GM12878 (cell line): ENCODE measurements at regions not wholly inside any gene's neighbourhood (a gene's known extent, or its start where the extent isn't known, plus 50 kb on each side); places are given as distances from the start of the nearest gene placed in this dataset.

Experiments used
- ATAC-seq: fragments of 200-7000 bp; cut with Tn5 transposase; 3 replicates; pipeline ENCODE4 v1.9.1; 2020; ENCODE audit warnings: mild to moderate bottlenecking, moderate library complexity
- BruUV-seq: library from RNA; stranded (reverse); fragments of 400-500 nt; replicated peaks from 2 replicates; lab custom pipeline; 2021; lab: Mats Ljungman, UMichigan
- CTCF ChIA-PET: fragments of 300-600 bp; sonication (Branson Sonifier 250); formaldehyde crosslinking; extraction: SDS; loops from one replicate; lab custom pipeline; 2021; ENCODE audit warnings: inconsistent platforms; lab: Yijun Ruan, JAX
- POLR2A ChIA-PET: fragments of 350-600 bp; formaldehyde crosslinking; extraction: SDS; loops from one replicate; lab custom pipeline; 2021; ENCODE audit warnings: inconsistent platforms; lab: Charles Lee
- RAD21 ChIA-PET: fragments of 300-600 bp; sonication (Branson Sonifier 250); formaldehyde crosslinking; loops from one replicate; lab custom pipeline; 2023; ENCODE audit warnings: antibody characterized with exemption; ENCODE audit not compliant: unreplicated experiment; lab: Charles Lee
- SMC1A ChIA-PET: fragments of 300-600 bp; sonication (Branson Sonifier 250); formaldehyde crosslinking; loops from one replicate; lab custom pipeline; 2023; ENCODE audit not compliant: unreplicated experiment, uncharacterized antibody; lab: Charles Lee
- DNase-seq: peaks from one replicate; pipeline ENCODE4 v3.0.0-alpha.2; 2011; ENCODE audit warnings: low read depth, low spot score
- FAIRE-seq: peaks from 3 replicates; lab custom pipeline; 2011; peaks lifted over from hg19 to GRCh38; lab: Jason Lieb, UNC
- H2AFZ ChIP-seq: 2 replicates; pipeline ENCODE4 v1.6.0; 2011; ENCODE audit warnings: low read depth, low read length, control low read depth; ENCODE audit not compliant: control insufficient read depth
- H3K27ac ChIP-seq: 2 replicates; pipeline ENCODE4 v1.5.1; 2011; ENCODE audit warnings: control low read depth; ENCODE audit not compliant: control insufficient read depth, insufficient read depth
- H3K27me3 ChIP-seq, 2 experiments: replicated peaks in 1 of 2; 2 replicates each; pipeline versions ENCODE4 v1.6.0 to v1.6.1; 2011; ENCODE audit warnings: low read length in 1 of 2; ENCODE audit not compliant: control insufficient read depth in 2 of 2, insufficient read depth in 2 of 2
- H3K36me3 ChIP-seq, 2 experiments: 2 replicates each; pipeline ENCODE4 v1.5.1; 2011; ENCODE audit warnings: low read length in 1 of 2; ENCODE audit not compliant: control insufficient read depth in 2 of 2, insufficient read depth in 2 of 2
- H3K4me1 ChIP-seq: 2 replicates; pipeline ENCODE4 v1.6.1; 2011; ENCODE audit warnings: mild to moderate bottlenecking, low read length, moderate library complexity, mixed read lengths; ENCODE audit not compliant: control insufficient read depth, insufficient read depth
- H3K4me2 ChIP-seq: 2 replicates; pipeline ENCODE4 v1.6.0; 2011; ENCODE audit warnings: control low read depth; ENCODE audit not compliant: control insufficient read depth, insufficient read depth
- H3K4me3 ChIP-seq: fragments of 200-600 bp; sonication (generic); 2 replicates; pipeline ENCODE4 v1.5.1; 2016
- H3K79me2 ChIP-seq: 2 replicates; pipeline ENCODE4 v1.6.0; 2011; ENCODE audit warnings: low read length; ENCODE audit not compliant: control insufficient read depth, insufficient read depth
- H3K9ac ChIP-seq: 2 replicates; pipeline ENCODE4 v1.8.0; 2011; ENCODE audit warnings: low read length, control low read depth, mixed read lengths; ENCODE audit not compliant: control insufficient read depth, insufficient read depth
- H3K9me3 ChIP-seq: replicated peaks from 3 replicates; pipeline ENCODE4 v1.5.1; 2011; ENCODE audit warnings: mild to moderate bottlenecking, low read length; ENCODE audit not compliant: control insufficient read depth, insufficient read depth
- H4K20me1 ChIP-seq: 2 replicates; pipeline ENCODE4 v1.6.0; 2011; ENCODE audit not compliant: control insufficient read depth, insufficient read depth
- BACH1 ChIP-seq: fragments of 450-650 bp; IDR thresholded peaks from 2 replicates; pipeline ENCODE4 v1.6.1; 2017; ENCODE audit warnings: mild to moderate bottlenecking, borderline replicate concordance
- CBX3 ChIP-seq: fragments of 200-600 bp; sonication (generic); IDR thresholded peaks from 2 replicates; pipeline ENCODE4 v1.6.1; 2016; ENCODE audit warnings: low read depth, borderline replicate concordance
- CREM ChIP-seq: IDR thresholded peaks from 2 replicates; pipeline ENCODE4 v1.6.1; 2014; ENCODE audit warnings: antibody characterized with exemption, low read depth
- IRF4 ChIP-seq: IDR thresholded peaks from 2 replicates; pipeline ENCODE4 v1.6.1; 2011; ENCODE audit warnings: low read depth, low read length
- JUND ChIP-seq: IDR thresholded peaks from 2 replicates; pipeline ENCODE4 v1.6.1; 2012; ENCODE audit warnings: low read depth, mild to moderate bottlenecking, low read length, improper control_type of control experiment, moderate library complexity
- MEF2B ChIP-seq: fragments of 450-650 bp; IDR thresholded peaks from 2 replicates; pipeline ENCODE4 v1.6.1; 2018; ENCODE audit warnings: mild to moderate bottlenecking, moderate library complexity; ENCODE audit not compliant: partially characterized antibody, poor library complexity, severe bottlenecking
- SMC3 ChIP-seq: IDR thresholded peaks from 2 replicates; pipeline ENCODE4 v1.6.1; 2011; ENCODE audit warnings: low read length, improper control_type of control experiment, borderline replicate concordance
- ZNF217 ChIP-seq: fragments of 450-650 bp; IDR thresholded peaks from 2 replicates; pipeline ENCODE4 v1.6.1; 2017; ENCODE audit warnings: antibody characterized with exemption, mild to moderate bottlenecking
- WGBS: methylation state at CpG from one replicate; pipeline ENCODE4 v1.1.6; 2016; ENCODE audit warnings: low lambda C conversion rate; ENCODE audit not compliant: insufficient replicate concordance, insufficient coverage; ENCODE audit errors: missing lambda C conversion rate; 5-methylcytosine and 5-hydroxymethylcytosine counted together
- in situ Hi-C: fragments of 300-500 bp; cut with MboI; formaldehyde crosslinking; loops from 9 replicates; pipeline ENCODE4 v1.14.3; 2018; ENCODE audit warnings: mixed read lengths
- intact Hi-C: fragments of 100-400 bp; cut with micrococcal nuclease; formaldehyde crosslinking; loops from one replicate; pipeline ENCODE4 v1.14.2; 2022; ENCODE audit not compliant: unreplicated experiment
- TF ChIP-seq, protein P1 (sequence below): fragments of 450-650 bp; IDR thresholded peaks from 2 replicates; pipeline ENCODE4 v1.6.1; 2018; ENCODE audit warnings: borderline replicate concordance, mild to moderate bottlenecking; ENCODE audit not compliant: partially characterized antibody
- TF ChIP-seq, protein P2 (sequence below): IDR thresholded peaks from 2 replicates; pipeline ENCODE4 v1.6.1; 2011; ENCODE audit warnings: borderline replicate concordance, low read depth, mild to moderate bottlenecking, moderate library complexity, low read length; ENCODE audit not compliant: insufficient read depth, poor library complexity, severe bottlenecking
- TF ChIP-seq, protein P3 (sequence below): IDR thresholded peaks from 2 replicates; pipeline ENCODE4 v1.6.1; 2011; ENCODE audit warnings: mild to moderate bottlenecking, low read depth, low read length, moderate library complexity; ENCODE audit not compliant: insufficient replicate concordance
- TF ChIP-seq, protein P4 (sequence below): IDR thresholded peaks from 2 replicates; pipeline ENCODE4 v1.6.1; 2012; ENCODE audit warnings: mild to moderate bottlenecking, low read depth, low read length
- TF ChIP-seq, protein P5 (sequence below): fragments of 450-650 bp; IDR thresholded peaks from 2 replicates; pipeline ENCODE4 v1.6.1; 2018; ENCODE audit warnings: mild to moderate bottlenecking, low read depth, moderate library complexity; ENCODE audit not compliant: partially characterized antibody

DNA sequence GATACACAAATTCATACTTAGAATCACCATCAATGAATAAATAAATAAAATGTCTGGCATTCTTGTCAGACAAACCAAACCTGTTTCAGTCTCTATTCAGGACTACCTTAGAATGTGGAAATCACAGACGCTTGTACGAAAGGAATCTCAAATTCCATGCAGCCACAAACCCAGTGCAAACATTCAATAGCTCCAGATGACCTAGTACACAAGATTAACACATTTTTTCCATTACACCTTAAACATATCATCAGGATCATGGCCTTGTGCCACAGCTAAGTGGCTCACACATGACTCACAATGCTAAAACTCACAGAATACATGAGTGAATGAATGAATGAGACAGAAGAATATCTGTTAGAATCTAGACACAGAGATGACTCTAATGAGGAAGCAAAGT is 134.2 kb downstream of the PWWP3B start:
- Histone ChIP-seq H4K20me1 (no peaks in the 10 kb centered on the region), H3K9ac (no peak overlapping the region), H3K79me2 (no peaks in the 10 kb centered on the region), H3K36me3 (no peaks in the 10 kb centered on the region), H3K9me3 (no peaks in the 10 kb centered on the region), H3K4me1 (no peaks in the 10 kb centered on the region), H3K4me3 (no peak overlapping the region), H3K4me2 (no peak overlapping the region), H2AFZ (no peak overlapping the region), H3K27me3 (no peaks in the 10 kb centered on the region), H3K27ac (no peak overlapping the region)
- in situ Hi-C loops, result no loop called here
- POLR2A ChIA-PET, result no interaction called here
- no peak for DNase-seq
- intact Hi-C loops, result no loop called here
- no peak for ATAC-seq
- FAIRE-seq, result no peak
- CTCF ChIA-PET, result interaction anchor here (0.7 kb wide), 1 partner anchor 18 kb away, joined by 3 read pairs; no protein-coding TSS in a partner anchor
- WGBS, result 9% methylated on average over 2 of the region's 2 CpGs
- RAD21 ChIA-PET, result no interaction called here
- SMC1A ChIA-PET, result no interaction called here
- BruUV-seq, result no TSS peak
- TF ChIP-seq, protein P1, sequence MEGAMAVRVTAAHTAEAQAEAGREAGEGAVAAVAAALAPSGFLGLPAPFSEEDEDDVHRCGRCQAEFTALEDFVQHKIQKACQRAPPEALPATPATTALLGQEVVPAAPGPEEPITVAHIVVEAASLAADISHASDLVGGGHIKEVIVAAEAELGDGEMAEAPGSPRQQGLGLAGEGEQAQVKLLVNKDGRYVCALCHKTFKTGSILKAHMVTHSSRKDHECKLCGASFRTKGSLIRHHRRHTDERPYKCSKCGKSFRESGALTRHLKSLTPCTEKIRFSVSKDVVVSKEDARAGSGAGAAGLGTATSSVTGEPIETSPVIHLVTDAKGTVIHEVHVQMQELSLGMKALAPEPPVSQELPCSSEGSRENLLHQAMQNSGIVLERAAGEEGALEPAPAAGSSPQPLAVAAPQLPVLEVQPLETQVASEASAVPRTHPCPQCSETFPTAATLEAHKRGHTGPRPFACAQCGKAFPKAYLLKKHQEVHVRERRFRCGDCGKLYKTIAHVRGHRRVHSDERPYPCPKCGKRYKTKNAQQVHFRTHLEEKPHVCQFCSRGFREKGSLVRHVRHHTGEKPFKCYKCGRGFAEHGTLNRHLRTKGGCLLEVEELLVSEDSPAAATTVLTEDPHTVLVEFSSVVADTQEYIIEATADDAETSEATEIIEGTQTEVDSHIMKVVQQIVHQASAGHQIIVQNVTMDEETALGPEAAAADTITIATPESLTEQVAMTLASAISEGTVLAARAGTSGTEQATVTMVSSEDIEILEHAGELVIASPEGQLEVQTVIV, result no peak
- TF ChIP-seq, protein P2, sequence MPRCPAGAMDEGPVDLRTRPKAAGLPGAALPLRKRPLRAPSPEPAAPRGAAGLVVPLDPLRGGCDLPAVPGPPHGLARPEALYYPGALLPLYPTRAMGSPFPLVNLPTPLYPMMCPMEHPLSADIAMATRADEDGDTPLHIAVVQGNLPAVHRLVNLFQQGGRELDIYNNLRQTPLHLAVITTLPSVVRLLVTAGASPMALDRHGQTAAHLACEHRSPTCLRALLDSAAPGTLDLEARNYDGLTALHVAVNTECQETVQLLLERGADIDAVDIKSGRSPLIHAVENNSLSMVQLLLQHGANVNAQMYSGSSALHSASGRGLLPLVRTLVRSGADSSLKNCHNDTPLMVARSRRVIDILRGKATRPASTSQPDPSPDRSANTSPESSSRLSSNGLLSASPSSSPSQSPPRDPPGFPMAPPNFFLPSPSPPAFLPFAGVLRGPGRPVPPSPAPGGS, result no peak
- TF ChIP-seq, protein P3, sequence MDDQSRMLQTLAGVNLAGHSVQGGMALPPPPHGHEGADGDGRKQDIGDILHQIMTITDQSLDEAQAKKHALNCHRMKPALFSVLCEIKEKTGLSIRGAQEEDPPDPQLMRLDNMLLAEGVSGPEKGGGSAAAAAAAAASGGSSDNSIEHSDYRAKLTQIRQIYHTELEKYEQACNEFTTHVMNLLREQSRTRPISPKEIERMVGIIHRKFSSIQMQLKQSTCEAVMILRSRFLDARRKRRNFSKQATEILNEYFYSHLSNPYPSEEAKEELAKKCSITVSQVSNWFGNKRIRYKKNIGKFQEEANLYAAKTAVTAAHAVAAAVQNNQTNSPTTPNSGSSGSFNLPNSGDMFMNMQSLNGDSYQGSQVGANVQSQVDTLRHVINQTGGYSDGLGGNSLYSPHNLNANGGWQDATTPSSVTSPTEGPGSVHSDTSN, result no peak
- TF ChIP-seq SMC3, result no peak
- TF ChIP-seq, protein P4, sequence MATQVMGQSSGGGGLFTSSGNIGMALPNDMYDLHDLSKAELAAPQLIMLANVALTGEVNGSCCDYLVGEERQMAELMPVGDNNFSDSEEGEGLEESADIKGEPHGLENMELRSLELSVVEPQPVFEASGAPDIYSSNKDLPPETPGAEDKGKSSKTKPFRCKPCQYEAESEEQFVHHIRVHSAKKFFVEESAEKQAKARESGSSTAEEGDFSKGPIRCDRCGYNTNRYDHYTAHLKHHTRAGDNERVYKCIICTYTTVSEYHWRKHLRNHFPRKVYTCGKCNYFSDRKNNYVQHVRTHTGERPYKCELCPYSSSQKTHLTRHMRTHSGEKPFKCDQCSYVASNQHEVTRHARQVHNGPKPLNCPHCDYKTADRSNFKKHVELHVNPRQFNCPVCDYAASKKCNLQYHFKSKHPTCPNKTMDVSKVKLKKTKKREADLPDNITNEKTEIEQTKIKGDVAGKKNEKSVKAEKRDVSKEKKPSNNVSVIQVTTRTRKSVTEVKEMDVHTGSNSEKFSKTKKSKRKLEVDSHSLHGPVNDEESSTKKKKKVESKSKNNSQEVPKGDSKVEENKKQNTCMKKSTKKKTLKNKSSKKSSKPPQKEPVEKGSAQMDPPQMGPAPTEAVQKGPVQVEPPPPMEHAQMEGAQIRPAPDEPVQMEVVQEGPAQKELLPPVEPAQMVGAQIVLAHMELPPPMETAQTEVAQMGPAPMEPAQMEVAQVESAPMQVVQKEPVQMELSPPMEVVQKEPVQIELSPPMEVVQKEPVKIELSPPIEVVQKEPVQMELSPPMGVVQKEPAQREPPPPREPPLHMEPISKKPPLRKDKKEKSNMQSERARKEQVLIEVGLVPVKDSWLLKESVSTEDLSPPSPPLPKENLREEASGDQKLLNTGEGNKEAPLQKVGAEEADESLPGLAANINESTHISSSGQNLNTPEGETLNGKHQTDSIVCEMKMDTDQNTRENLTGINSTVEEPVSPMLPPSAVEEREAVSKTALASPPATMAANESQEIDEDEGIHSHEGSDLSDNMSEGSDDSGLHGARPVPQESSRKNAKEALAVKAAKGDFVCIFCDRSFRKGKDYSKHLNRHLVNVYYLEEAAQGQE, result no peak
- TF ChIP-seq, protein P5, sequence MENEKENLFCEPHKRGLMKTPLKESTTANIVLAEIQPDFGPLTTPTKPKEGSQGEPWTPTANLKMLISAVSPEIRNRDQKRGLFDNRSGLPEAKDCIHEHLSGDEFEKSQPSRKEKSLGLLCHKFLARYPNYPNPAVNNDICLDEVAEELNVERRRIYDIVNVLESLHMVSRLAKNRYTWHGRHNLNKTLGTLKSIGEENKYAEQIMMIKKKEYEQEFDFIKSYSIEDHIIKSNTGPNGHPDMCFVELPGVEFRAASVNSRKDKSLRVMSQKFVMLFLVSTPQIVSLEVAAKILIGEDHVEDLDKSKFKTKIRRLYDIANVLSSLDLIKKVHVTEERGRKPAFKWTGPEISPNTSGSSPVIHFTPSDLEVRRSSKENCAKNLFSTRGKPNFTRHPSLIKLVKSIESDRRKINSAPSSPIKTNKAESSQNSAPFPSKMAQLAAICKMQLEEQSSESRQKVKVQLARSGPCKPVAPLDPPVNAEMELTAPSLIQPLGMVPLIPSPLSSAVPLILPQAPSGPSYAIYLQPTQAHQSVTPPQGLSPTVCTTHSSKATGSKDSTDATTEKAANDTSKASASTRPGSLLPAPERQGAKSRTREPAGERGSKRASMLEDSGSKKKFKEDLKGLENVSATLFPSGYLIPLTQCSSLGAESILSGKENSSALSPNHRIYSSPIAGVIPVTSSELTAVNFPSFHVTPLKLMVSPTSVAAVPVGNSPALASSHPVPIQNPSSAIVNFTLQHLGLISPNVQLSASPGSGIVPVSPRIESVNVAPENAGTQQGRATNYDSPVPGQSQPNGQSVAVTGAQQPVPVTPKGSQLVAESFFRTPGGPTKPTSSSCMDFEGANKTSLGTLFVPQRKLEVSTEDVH, result no peak
- TF ChIP-seq JUND, result no peak
- TF ChIP-seq ZNF217, result no peak
- no peak for TF ChIP-seq CREM
- TF ChIP-seq BACH1, result no peak
- no peak for TF ChIP-seq MEF2B
- TF ChIP-seq CBX3, result no peak
- TF ChIP-seq IRF4, result no peak
